Rectal smooth muscle tissue (tissue), 1 donor: ENCODE measurements at regions not wholly inside any gene's neighbourhood (a gene's known extent, or its start where the extent isn't known, plus 50 kb on each side); places are given as distances from the start of the nearest gene placed in this dataset.

Experiments
- H3K27ac ChIP-seq: one replicate; pipeline ENCODE4 v1.7.0; 2013; ENCODE audit warnings: low read depth, low read length, inconsistent platforms
- H3K27me3 ChIP-seq: one replicate; pipeline ENCODE4 v1.7.0; 2013; ENCODE audit warnings: low read length; ENCODE audit not compliant: control insufficient read depth, insufficient read depth
- H3K36me3 ChIP-seq: one replicate; pipeline ENCODE4 v1.7.0; 2013; ENCODE audit warnings: low read length; ENCODE audit not compliant: control insufficient read depth, insufficient read depth
- H3K4me1 ChIP-seq: one replicate; pipeline ENCODE4 v1.7.0; 2013; ENCODE audit warnings: low read length; ENCODE audit not compliant: control insufficient read depth, insufficient read depth
- H3K4me3 ChIP-seq: one replicate; pipeline ENCODE4 v1.7.0; 2013; ENCODE audit warnings: low read length
- H3K9ac ChIP-seq: one replicate; pipeline ENCODE4 v1.7.0; 2013; ENCODE audit warnings: low read length

- H3K27me3 ChIP-seq, result no peaks in the 10 kb centered on the region
- H3K27ac ChIP-seq, result no peak overlapping the region
- no peaks in the 10 kb centered on the region for H3K36me3 ChIP-seq
- no peak overlapping the region for H3K9ac ChIP-seq
- no peaks in the 10 kb centered on the region for H3K4me1 ChIP-seq
- no peak overlapping the region for H3K4me3 ChIP-seq
Observed at GRCh38 chr6:129778793-129779192, 68.8 kb upstream of the ARHGAP18 start.

DNA sequence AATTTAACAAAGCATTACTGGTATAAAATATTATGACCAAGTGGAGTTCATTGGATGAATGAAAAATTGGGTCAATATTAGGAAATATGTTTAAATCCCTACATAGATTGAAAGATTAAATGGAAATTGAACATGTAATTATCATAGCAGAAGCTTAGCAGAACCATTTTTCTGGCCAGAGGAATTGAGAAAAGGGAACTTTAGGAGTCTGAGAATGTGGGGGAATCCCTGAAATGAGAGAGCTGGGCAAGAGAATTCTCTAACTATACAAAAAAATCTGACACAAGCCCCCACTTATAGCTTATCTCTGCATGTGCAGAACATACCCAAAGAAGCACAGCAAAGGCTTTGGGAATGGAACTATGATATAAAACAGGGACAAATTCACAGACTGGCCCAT lies 67.4 kb upstream of the ARHGAP18 start:
- Histone ChIP-seq H3K27me3 (no peaks in the 10 kb centered on the region), H3K4me1 (no peaks in the 10 kb centered on the region), H3K36me3 (no peaks in the 10 kb centered on the region), H3K9ac (no peak overlapping the region), H3K27ac (no peak overlapping the region), H3K4me3 (no peak overlapping the region)

GRCh38 chr6:129776542-129777330 lies 66.8 kb upstream of the ARHGAP18 start:
- Histone ChIP-seq H3K4me1 (no peaks in the 10 kb centered on the region), H3K27ac (no peak overlapping the region)

DNA sequence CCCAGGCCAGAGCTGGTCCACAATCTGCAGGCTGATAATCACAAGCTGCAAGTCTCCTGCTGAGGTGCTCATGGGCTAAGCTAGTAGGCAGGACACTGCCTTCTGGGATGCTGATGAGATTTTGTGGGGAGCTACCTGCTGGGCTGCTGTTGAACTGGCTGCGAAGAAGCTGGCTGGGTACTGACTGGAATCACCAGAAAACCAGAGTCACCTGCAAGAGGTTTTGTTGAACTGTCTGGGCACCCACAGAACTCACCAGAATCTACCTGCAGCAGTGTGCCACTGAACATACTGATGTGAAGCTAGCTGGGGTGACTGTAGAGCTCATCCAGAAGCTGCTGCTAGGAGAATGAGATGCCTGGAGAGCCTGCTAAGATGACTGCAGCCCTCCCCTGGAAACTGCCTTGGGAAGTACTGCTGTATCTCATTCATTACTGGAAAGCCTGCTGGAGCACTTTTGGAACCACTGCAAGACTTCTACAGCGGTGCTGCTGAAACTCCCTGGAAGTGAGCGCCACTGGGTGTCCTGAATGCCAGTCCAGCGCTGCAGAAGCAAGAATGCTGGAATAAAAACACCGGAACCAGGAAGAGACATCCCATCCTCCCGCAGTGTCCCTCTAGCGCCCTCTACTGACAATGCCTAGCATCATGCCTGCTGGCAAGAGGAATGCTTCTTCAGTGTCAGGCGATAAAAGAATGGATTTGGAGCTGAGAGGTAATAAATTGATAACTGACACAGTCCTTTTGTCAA lies 64.9 kb upstream of the ARHGAP18 start:
- no peak overlapping the region for H3K9ac ChIP-seq

More at GRCh38 chr6:129776542-129777330, 66.8 kb upstream of the ARHGAP18 start:
- no peaks in the 10 kb centered on the region for H3K27me3 ChIP-seq
- H3K4me3 ChIP-seq, result no peak overlapping the region
- H3K36me3 ChIP-seq, result no peaks in the 10 kb centered on the region
- no peak overlapping the region for H3K9ac ChIP-seq

GRCh38 chr6:129773304-129773703 lies 63.3 kb upstream of the ARHGAP18 start:
- H3K9ac ChIP-seq, result no peak overlapping the region
- H3K36me3 ChIP-seq, result no peaks in the 10 kb centered on the region
- H3K4me1 ChIP-seq, result no peaks in the 10 kb centered on the region
- H3K4me3 ChIP-seq, result no peak overlapping the region
- H3K27me3 ChIP-seq, result no peaks in the 10 kb centered on the region
- no peak overlapping the region for H3K27ac ChIP-seq

More for the DNA sequence above, 64.9 kb upstream of the ARHGAP18 start:
- H3K27me3 ChIP-seq, result no peaks in the 10 kb centered on the region
- no peaks in the 10 kb centered on the region for H3K36me3 ChIP-seq
- H3K27ac ChIP-seq, result no peak overlapping the region
- peak overlapping the region; percentile 42 for H3K4me3 ChIP-seq
- H3K4me1 ChIP-seq, result no peaks in the 10 kb centered on the region

GRCh38 chr6:129771678-129772077 lies 61.7 kb upstream of the ARHGAP18 start:
- Histone ChIP-seq H3K36me3 (no peaks in the 10 kb centered on the region), H3K4me3 (no peak overlapping the region), H3K9ac (no peak overlapping the region), H3K27me3 (no peaks in the 10 kb centered on the region), H3K4me1 (no peaks in the 10 kb centered on the region), H3K27ac (no peak overlapping the region)

DNA sequence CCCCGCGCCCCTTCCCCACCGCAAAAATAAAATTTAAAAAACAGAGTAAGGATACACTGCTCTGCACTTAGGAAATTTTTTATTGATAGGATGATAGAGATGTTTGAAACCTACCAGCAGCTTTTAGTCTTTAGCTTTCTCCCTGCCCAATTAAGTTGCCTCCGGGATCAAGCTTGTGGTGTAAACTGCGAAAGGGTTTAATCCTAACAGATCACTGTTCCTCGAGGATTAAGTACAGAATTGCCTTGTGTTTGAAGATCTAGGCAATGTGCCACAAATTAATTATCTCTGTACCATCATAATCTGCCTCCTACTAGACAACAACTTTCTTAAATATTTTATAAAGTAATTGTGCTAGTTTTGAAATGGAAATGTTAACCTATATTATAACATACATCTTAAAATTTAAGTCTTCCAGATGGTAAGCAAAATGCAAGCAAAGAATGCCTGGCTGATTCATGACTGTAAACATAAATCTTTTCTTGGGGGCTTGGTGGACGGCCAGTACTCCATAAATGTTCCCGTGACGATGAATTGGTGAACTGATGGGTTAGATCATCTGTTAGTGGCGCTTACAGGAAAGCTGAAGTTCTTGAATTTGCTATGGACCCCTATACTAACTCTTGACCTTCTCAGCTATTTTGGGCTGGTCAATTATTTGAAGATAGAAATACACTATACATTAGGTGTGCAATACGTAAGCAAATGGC lies 58.0 kb upstream of the ARHGAP18 start:
- Histone ChIP-seq H3K4me3 (peak overlapping the region; percentile 60), H3K27me3 (peaks cover 5% of the 10 kb centered on the region), H3K9ac (no peak overlapping the region), H3K4me1 (no peaks in the 10 kb centered on the region), H3K36me3 (no peaks in the 10 kb centered on the region), H3K27ac (no peak overlapping the region)

GRCh38 chr6:129766959-129767728 lies 57.2 kb upstream of the ARHGAP18 start:
- no peaks in the 10 kb centered on the region for H3K36me3 ChIP-seq
- peaks cover 5% of the 10 kb centered on the region for H3K27me3 ChIP-seq
- no peak overlapping the region for H3K27ac ChIP-seq
- H3K9ac ChIP-seq, result no peak overlapping the region
- no peaks in the 10 kb centered on the region for H3K4me1 ChIP-seq
- H3K4me3 ChIP-seq, result peak overlapping the region; percentile 60

GRCh38 chr6:129764761-129765407 lies 54.9 kb upstream of the ARHGAP18 start:
- Histone ChIP-seq H3K27me3 (peaks cover 5% of the 10 kb centered on the region), H3K9ac (no peak overlapping the region), H3K4me1 (no peaks in the 10 kb centered on the region), H3K27ac (no peak overlapping the region), H3K36me3 (no peaks in the 10 kb centered on the region), H3K4me3 (no peak overlapping the region)

DNA sequence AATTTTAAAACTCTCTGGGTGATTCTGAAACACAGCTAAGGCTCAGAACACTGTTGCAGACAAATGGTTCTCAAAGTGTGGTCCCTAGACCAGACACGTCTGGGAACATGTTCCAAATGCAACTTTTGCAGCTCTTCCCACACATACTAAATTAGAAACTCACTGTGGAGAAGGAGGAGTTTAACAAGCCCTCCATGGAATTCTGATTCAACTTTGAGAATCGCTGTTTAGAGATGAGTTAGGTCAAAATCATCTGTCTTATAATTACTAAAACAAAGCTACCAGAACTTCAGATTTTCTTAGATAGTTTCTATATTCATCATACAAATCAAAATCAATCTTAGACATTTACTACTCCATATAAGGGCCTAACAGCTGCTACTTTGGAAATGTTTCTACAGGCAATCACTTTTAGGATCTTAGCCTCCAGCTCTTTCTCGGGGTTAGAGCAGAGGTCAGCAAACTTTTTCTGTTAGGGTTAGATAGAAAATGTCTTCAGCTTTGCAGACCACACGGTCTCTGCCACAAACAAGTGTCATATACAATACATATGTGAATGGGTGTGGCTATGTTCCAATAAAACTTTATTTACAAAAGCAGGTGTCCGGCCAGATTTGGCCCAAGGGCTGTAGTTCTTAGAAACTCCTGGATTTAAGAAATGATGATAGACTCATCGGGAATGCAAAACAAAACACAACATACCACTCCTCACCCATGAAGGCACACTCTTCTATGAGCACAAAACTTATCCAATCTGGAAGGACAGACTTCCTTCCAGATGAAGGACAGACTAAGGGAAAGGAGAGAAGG lies 50.0 kb upstream of the ARHGAP18 start:
- no peak overlapping the region for H3K9ac ChIP-seq
- no peak overlapping the region for H3K27ac ChIP-seq
- no peaks in the 10 kb centered on the region for H3K4me1 ChIP-seq
- H3K4me3 ChIP-seq, result no peak overlapping the region
- no peaks in the 10 kb centered on the region for H3K27me3 ChIP-seq
- no peaks in the 10 kb centered on the region for H3K36me3 ChIP-seq
